ENCODE measurements at regions not wholly inside any gene's neighbourhood (a gene's known extent, or its start where the extent isn't known, plus 50 kb on each side); places are given as distances from the start of the nearest gene placed in this dataset.

GRCh38 chr2:107359021-107359420 is 467.7 kb upstream of the RGPD4 start:
- TF ChIP-seq POLR2AphosphoS5 (IDR thresholded peaks at IDR 0.05; ENCODE audit: low read depth) = no peak
- TF ChIP-seq CTCF (IDR thresholded peaks at IDR 0.05; ENCODE audit: insufficient read depth, low read length) = no peak
- TF ChIP-seq, protein P1, sequence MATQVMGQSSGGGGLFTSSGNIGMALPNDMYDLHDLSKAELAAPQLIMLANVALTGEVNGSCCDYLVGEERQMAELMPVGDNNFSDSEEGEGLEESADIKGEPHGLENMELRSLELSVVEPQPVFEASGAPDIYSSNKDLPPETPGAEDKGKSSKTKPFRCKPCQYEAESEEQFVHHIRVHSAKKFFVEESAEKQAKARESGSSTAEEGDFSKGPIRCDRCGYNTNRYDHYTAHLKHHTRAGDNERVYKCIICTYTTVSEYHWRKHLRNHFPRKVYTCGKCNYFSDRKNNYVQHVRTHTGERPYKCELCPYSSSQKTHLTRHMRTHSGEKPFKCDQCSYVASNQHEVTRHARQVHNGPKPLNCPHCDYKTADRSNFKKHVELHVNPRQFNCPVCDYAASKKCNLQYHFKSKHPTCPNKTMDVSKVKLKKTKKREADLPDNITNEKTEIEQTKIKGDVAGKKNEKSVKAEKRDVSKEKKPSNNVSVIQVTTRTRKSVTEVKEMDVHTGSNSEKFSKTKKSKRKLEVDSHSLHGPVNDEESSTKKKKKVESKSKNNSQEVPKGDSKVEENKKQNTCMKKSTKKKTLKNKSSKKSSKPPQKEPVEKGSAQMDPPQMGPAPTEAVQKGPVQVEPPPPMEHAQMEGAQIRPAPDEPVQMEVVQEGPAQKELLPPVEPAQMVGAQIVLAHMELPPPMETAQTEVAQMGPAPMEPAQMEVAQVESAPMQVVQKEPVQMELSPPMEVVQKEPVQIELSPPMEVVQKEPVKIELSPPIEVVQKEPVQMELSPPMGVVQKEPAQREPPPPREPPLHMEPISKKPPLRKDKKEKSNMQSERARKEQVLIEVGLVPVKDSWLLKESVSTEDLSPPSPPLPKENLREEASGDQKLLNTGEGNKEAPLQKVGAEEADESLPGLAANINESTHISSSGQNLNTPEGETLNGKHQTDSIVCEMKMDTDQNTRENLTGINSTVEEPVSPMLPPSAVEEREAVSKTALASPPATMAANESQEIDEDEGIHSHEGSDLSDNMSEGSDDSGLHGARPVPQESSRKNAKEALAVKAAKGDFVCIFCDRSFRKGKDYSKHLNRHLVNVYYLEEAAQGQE (IDR thresholded peaks at IDR 0.05; ENCODE audit: insufficient replicate concordance, low read depth) = no peak

All from HL-60 (cell line).